GM23248 (cell line): ENCODE measurements at regions not wholly inside any gene's neighbourhood (a gene's known extent, or its start where the extent isn't known, plus 50 kb on each side); places are given as distances from the start of the nearest gene placed in this dataset.

Source experiments
- DNase-seq: peaks from one replicate; pipeline ENCODE4 v3.0.0-alpha.2; 2015
- H2AFZ ChIP-seq: fragments of 200-600 bp; sonication (generic); 2 replicates; pipeline ENCODE4 v1.6.1; 2016; ENCODE audit warnings: antibody characterized with exemption
- H3F3A ChIP-seq: fragments of 200-600 bp; sonication (generic); 2 replicates; pipeline ENCODE4 v1.6.1; 2016; ENCODE audit warnings: mild to moderate bottlenecking, antibody characterized with exemption, mixed run types; ENCODE audit not compliant: insufficient read depth
- H3K27ac ChIP-seq: fragments of 200-600 bp; sonication (generic); 2 replicates; pipeline ENCODE4 v1.5.1; 2016; ENCODE audit warnings: mild to moderate bottlenecking
- H3K27me3 ChIP-seq: fragments of 200-600 bp; sonication (generic); replicated peaks from 2 replicates; pipeline ENCODE4 v1.6.1; 2016; ENCODE audit warnings: mild to moderate bottlenecking; ENCODE audit not compliant: insufficient read depth
- H3K36me3 ChIP-seq: fragments of 200-600 bp; sonication (generic); 2 replicates; pipeline ENCODE4 v1.6.1; 2016; ENCODE audit warnings: low read depth, mild to moderate bottlenecking
- H3K4me1 ChIP-seq: fragments of 200-600 bp; sonication (generic); 2 replicates; pipeline ENCODE4 v1.6.1; 2016; ENCODE audit warnings: mild to moderate bottlenecking; ENCODE audit not compliant: insufficient read depth
- H3K4me2 ChIP-seq: fragments of 200-600 bp; sonication (generic); one replicate; pipeline ENCODE4 v1.6.1; 2016; ENCODE audit warnings: mild to moderate bottlenecking; ENCODE audit not compliant: unreplicated experiment
- H3K4me3 ChIP-seq: fragments of 200-600 bp; sonication (generic); 2 replicates; pipeline ENCODE4 v1.5.1; 2016; ENCODE audit warnings: mild to moderate bottlenecking
- H3K79me2 ChIP-seq: fragments of 200-600 bp; sonication (generic); 2 replicates; pipeline ENCODE4 v1.6.1; 2016; ENCODE audit warnings: mild to moderate bottlenecking; ENCODE audit not compliant: insufficient read depth
- H3K9ac ChIP-seq: fragments of 200-600 bp; sonication (generic); 2 replicates; pipeline ENCODE4 v1.6.1; 2016; ENCODE audit warnings: mild to moderate bottlenecking
- H3K9me2 ChIP-seq: fragments of 200-600 bp; sonication (generic); 2 replicates; pipeline ENCODE4 v1.6.1; 2016; ENCODE audit warnings: mixed run types, mild to moderate bottlenecking, moderate library complexity; ENCODE audit not compliant: insufficient read depth
- H3K9me3 ChIP-seq: fragments of 200-600 bp; sonication (generic); one replicate; pipeline ENCODE4 v1.6.1; 2017; ENCODE audit warnings: low read depth
- H4K20me1 ChIP-seq: fragments of 200-600 bp; sonication (generic); 2 replicates; pipeline ENCODE4 v1.6.0; 2016; ENCODE audit not compliant: insufficient read depth
- EZH2 ChIP-seq: fragments of 200-600 bp; sonication (generic); IDR thresholded peaks from 2 replicates; pipeline ENCODE4 v1.6.1; 2018; ENCODE audit warnings: antibody characterized with exemption, mild to moderate bottlenecking; ENCODE audit not compliant: insufficient read depth, poor library complexity, severe bottlenecking
- EZH2phosphoT487 ChIP-seq: fragments of 200-600 bp; sonication (generic); IDR thresholded peaks from 2 replicates; pipeline ENCODE4 v1.6.1; 2018; ENCODE audit warnings: antibody characterized with exemption, moderate library complexity, mild to moderate bottlenecking, low read depth; ENCODE audit not compliant: insufficient read depth
- WGBS, 2 experiments: methylation state at CpG; one replicate each; pipeline ENCODE4 v1.1.6; 2015 to 2017; ENCODE audit warnings: low lambda C conversion rate in 2 of 2, low coverage in 1 of 2; ENCODE audit errors: missing lambda C conversion rate in 2 of 2; 5-methylcytosine and 5-hydroxymethylcytosine counted together
- in situ Hi-C: fragments of 300-500 bp; cut with MboI; formaldehyde crosslinking; loops from 2 replicates; pipeline ENCODE4 v1.15.0; 2020

DNA sequence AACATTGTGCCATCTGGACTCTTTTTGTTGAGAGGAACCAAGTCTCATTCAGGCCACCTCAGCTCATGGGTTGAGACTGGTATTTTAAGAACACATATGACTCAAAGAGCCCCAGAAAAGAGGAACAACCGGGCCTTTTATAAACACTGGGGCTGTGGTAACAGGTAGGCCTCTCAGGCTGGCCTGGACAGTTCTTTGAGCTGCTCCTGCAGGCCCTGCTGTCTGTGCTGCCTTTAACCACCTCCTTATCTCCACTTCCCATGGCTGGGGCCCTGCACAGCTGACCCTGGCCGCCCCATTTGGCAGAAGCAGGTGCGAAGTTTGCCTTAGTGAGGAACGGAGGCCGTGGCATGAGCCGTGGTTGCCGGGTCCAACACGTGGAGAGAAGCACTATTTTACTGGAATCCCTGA, 163.3 kb downstream of the RHOU start:
- H3F3A ChIP-seq, result no peaks in the 10 kb centered on the region
- no peaks in the 10 kb centered on the region for H3K9me3 ChIP-seq
- H3K27me3 ChIP-seq, result peaks cover 18% of the 10 kb centered on the region; the same call in 1 of the 2 replicates
- H3K79me2 ChIP-seq, result no peaks in the 10 kb centered on the region
- 79 to 81% methylated on average over 8 of the region's 8 CpGs for WGBS, 2 experiments
- no peak overlapping the region for H3K4me3 ChIP-seq
- no peak overlapping the region for H3K27ac ChIP-seq
- no peaks in the 10 kb centered on the region for H4K20me1 ChIP-seq
- H3K36me3 ChIP-seq, result no peaks in the 10 kb centered on the region
- no peak for TF ChIP-seq EZH2phosphoT487
- TF ChIP-seq EZH2, result no peak
- no peak overlapping the region for H3K9ac ChIP-seq
- peaks cover 10% of the 10 kb centered on the region for H3K4me1 ChIP-seq
- H3K9me2 ChIP-seq, result no peaks in the 10 kb centered on the region
- no peak overlapping the region for H3K4me2 ChIP-seq
- in situ Hi-C loops, result no loop called here
- H2AFZ ChIP-seq, result no peak overlapping the region
- DNase-seq, result no peak

DNA sequence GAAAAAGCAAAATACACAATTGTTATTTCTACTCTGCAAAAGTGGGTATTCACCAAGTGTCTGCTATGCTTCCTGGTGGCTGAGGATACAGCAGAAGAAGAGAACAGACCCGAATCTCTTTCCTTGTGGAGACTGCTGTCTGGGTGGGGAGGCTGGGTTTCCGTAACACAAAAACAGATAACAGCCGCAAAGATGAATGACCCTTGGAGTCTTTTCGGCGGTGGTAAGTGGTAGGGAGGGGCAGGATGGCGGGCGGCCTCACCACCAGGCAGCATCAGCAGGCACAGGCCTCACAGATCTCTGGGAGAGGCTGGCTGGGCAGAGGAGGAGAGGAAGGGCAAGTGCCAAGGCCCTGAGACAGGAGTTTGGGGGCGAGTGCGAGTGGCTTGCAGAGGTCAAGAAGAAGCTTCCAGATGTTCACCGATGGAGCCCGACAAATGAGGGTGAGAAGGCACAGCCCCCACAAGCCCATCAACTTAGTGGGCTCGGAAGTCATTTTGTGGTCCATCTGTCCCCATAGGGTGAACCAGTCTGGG, 164.2 kb downstream of the RHOU start:
- in situ Hi-C loops, result no loop called here
- Histone ChIP-seq H3K27me3 (peaks cover 18% of the 10 kb centered on the region; the same call in 1 of the 2 replicates), H3K9me3 (no peaks in the 10 kb centered on the region), H2AFZ (no peak overlapping the region), H3K27ac (no peak overlapping the region), H3K4me1 (peaks cover 11% of the 10 kb centered on the region), H3K4me2 (no peak overlapping the region), H3K9me2 (no peaks in the 10 kb centered on the region), H4K20me1 (no peaks in the 10 kb centered on the region), H3F3A (no peaks in the 10 kb centered on the region), H3K79me2 (no peaks in the 10 kb centered on the region), H3K4me3 (no peak overlapping the region), H3K9ac (no peak overlapping the region), H3K36me3 (no peaks in the 10 kb centered on the region)
- 82 to 84% methylated on average over 9 to 12 of the region's 12 CpGs for WGBS, 2 experiments
- TF ChIP-seq EZH2phosphoT487 (no peak), EZH2 (no peak)
- DNase-seq, result no peak

- WGBS, 2 experiments, result 74 to 78% methylated on average over 17 of the region's 17 CpGs
- no peak overlapping the region for H3K9ac ChIP-seq
- no peak overlapping the region for H2AFZ ChIP-seq
- no peaks in the 10 kb centered on the region for H3K9me3 ChIP-seq
- no peaks in the 10 kb centered on the region for H3F3A ChIP-seq
- DNase-seq, result no peak
- TF ChIP-seq EZH2, result no peak
- no peak for TF ChIP-seq EZH2phosphoT487
- no peak overlapping the region for H3K4me3 ChIP-seq
- H4K20me1 ChIP-seq, result no peaks in the 10 kb centered on the region
- H3K27ac ChIP-seq, result no peak overlapping the region
- H3K4me1 ChIP-seq, result peaks cover 11% of the 10 kb centered on the region
- no peaks in the 10 kb centered on the region for H3K36me3 ChIP-seq
- H3K27me3 ChIP-seq, result peaks cover 11% of the 10 kb centered on the region; the same call in 1 of the 2 replicates
- H3K9me2 ChIP-seq, result no peaks in the 10 kb centered on the region
- no peak overlapping the region for H3K4me2 ChIP-seq
- H3K79me2 ChIP-seq, result no peaks in the 10 kb centered on the region
- in situ Hi-C loops, result no loop called here
Observed at GRCh38 chr1:228900099-228900885, 165.0 kb downstream of the RHOU start.

DNA sequence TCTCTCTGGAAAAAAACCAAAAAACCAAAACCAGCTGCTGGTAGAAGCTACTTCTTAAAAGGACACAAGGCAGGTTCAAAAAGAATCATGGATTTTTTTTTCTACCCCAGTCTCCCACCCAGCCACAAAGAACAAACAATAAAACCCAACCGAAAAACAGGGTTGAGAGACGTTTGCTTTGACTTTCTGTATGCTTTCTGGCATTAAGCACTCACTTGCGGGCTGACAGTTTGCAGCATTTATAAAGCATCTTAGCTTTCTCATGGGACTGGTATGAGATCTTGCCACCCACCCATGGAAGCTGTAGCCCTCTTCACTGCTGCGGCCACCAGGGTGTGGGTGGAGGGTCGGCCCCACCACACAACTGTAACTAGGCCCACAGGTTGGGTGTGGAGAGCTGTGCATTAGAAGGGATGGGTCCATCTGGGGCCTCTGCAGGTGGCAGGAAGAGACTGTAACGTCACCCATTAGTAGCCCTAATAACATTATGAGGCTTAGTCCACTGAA, 165.7 kb downstream of the RHOU start:
- Histone ChIP-seq H3K9me3 (no peaks in the 10 kb centered on the region), H3K4me1 (peaks cover 11% of the 10 kb centered on the region), H3K4me2 (no peak overlapping the region), H3F3A (no peaks in the 10 kb centered on the region), H3K79me2 (no peaks in the 10 kb centered on the region), H3K9me2 (no peaks in the 10 kb centered on the region), H3K4me3 (no peak overlapping the region), H2AFZ (no peak overlapping the region), H3K27ac (no peak overlapping the region), H3K27me3 (peaks cover 15% of the 10 kb centered on the region; the same call in 1 of the 2 replicates), H3K9ac (no peak overlapping the region), H3K36me3 (no peaks in the 10 kb centered on the region), H4K20me1 (no peaks in the 10 kb centered on the region)
- 86 to 89% methylated on average over 6 of the region's 6 CpGs for WGBS, 2 experiments
- TF ChIP-seq EZH2 (no peak), EZH2phosphoT487 (no peak)
- in situ Hi-C loops, result no loop called here
- no peak for DNase-seq
